WTC11 (cell line): ENCODE measurements at regions not wholly inside any gene's neighbourhood (a gene's known extent, or its start where the extent isn't known, plus 50 kb on each side); places are given as distances from the start of the nearest gene placed in this dataset.

Source experiments
- ELF4 ChIP-seq: sonication (generic); formaldehyde crosslinking; IDR thresholded peaks from 2 replicates; pipeline ENCODE4 v1.8.1; 2022; ENCODE audit warnings: low read depth, mild to moderate bottlenecking, moderate library complexity, missing genetic modification reagents
- FOXK1 ChIP-seq: sonication (generic); formaldehyde crosslinking; IDR thresholded peaks from 2 replicates; pipeline ENCODE4 v1.8.0; 2022; ENCODE audit warnings: mild to moderate bottlenecking, moderate library complexity, missing genetic modification reagents
- NR2C2 ChIP-seq: sonication (generic); formaldehyde crosslinking; IDR thresholded peaks from 2 replicates; pipeline ENCODE4 v1.8.0; 2022; ENCODE audit warnings: mild to moderate bottlenecking, missing genetic modification reagents
- ZNF138 ChIP-seq: sonication (generic); formaldehyde crosslinking; conservative IDR thresholded peaks from 2 replicates; pipeline ENCODE4 v1.8.1; 2022; ENCODE audit warnings: mild to moderate bottlenecking, moderate library complexity, missing genetic modification reagents
- ZNF671 ChIP-seq: fragments of 250-450 bp; sonication (Bioruptor Pico); IDR thresholded peaks from 2 replicates; pipeline ENCODE4 v1.8.0; 2021; ENCODE audit warnings: mild to moderate bottlenecking
- TF ChIP-seq, protein P1 (sequence below): fragments of 200-600 bp; IDR thresholded peaks from 2 replicates; pipeline ENCODE4 v1.8.0; 2022; ENCODE audit warnings: antibody characterized with exemption
- TF ChIP-seq, protein P2 (sequence below): sonication (generic); formaldehyde crosslinking; IDR thresholded peaks from 2 replicates; pipeline ENCODE4 v1.8.1; 2023; ENCODE audit warnings: mild to moderate bottlenecking, missing genetic modification reagents, moderate library complexity
- TF ChIP-seq, protein P3 (sequence below): sonication (generic); formaldehyde crosslinking; conservative IDR thresholded peaks from 2 replicates; pipeline ENCODE4 v1.8.1; 2022; ENCODE audit warnings: mild to moderate bottlenecking, missing genetic modification reagents
- TF ChIP-seq, protein P4 (sequence below): sonication (generic); formaldehyde crosslinking; IDR thresholded peaks from 2 replicates; pipeline ENCODE4 v1.8.1; 2022; ENCODE audit warnings: low read depth, missing genetic modification reagents, borderline replicate concordance

DNA sequence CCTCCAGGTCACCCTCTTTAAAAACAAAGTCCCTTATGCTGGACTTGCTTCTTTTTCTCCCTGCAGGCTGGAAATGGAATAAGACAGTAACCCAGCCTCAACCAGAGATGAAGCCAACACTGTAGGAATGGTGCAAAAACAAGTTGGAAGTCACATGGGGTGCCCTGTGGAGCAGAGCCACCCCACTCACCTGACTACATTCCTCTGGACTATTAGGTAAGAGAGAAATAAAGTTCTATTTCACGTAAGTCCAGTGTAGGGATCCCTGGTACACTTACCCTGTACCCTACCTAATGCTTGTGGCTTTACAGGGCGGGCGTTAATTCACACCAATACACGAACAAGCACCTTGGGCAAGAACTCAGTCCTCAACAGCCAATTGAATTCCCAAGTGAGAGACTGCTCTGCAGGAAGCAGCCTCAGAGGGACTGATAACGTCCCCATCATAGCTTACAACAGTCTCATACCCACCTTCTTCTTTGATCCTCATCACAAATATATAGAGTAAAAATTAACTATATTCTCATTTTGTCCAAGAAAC, 112.5 kb upstream of the FGGY start:
- TF ChIP-seq, protein P1, sequence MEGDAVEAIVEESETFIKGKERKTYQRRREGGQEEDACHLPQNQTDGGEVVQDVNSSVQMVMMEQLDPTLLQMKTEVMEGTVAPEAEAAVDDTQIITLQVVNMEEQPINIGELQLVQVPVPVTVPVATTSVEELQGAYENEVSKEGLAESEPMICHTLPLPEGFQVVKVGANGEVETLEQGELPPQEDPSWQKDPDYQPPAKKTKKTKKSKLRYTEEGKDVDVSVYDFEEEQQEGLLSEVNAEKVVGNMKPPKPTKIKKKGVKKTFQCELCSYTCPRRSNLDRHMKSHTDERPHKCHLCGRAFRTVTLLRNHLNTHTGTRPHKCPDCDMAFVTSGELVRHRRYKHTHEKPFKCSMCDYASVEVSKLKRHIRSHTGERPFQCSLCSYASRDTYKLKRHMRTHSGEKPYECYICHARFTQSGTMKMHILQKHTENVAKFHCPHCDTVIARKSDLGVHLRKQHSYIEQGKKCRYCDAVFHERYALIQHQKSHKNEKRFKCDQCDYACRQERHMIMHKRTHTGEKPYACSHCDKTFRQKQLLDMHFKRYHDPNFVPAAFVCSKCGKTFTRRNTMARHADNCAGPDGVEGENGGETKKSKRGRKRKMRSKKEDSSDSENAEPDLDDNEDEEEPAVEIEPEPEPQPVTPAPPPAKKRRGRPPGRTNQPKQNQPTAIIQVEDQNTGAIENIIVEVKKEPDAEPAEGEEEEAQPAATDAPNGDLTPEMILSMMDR = no peak
- TF ChIP-seq FOXK1 (no peak), NR2C2 (CRISPR knock-in tag) (no peak), ELF4 (no peak), ZNF671 (no peak), ZNF138 (CRISPR knock-in tag) (no peak)
- TF ChIP-seq, protein P2, sequence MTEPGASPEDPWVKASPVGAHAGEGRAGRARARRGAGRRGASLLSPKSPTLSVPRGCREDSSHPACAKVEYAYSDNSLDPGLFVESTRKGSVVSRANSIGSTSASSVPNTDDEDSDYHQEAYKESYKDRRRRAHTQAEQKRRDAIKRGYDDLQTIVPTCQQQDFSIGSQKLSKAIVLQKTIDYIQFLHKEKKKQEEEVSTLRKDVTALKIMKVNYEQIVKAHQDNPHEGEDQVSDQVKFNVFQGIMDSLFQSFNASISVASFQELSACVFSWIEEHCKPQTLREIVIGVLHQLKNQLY (CRISPR knock-in tag) = no peak
- TF ChIP-seq, protein P3, sequence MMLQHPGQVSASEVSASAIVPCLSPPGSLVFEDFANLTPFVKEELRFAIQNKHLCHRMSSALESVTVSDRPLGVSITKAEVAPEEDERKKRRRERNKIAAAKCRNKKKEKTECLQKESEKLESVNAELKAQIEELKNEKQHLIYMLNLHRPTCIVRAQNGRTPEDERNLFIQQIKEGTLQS (CRISPR knock-in tag) = no peak
- TF ChIP-seq, protein P4, sequence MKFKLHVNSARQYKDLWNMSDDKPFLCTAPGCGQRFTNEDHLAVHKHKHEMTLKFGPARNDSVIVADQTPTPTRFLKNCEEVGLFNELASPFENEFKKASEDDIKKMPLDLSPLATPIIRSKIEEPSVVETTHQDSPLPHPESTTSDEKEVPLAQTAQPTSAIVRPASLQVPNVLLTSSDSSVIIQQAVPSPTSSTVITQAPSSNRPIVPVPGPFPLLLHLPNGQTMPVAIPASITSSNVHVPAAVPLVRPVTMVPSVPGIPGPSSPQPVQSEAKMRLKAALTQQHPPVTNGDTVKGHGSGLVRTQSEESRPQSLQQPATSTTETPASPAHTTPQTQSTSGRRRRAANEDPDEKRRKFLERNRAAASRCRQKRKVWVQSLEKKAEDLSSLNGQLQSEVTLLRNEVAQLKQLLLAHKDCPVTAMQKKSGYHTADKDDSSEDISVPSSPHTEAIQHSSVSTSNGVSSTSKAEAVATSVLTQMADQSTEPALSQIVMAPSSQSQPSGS (CRISPR knock-in tag) = no peak
